GM18909 (cell line): ENCODE measurements at regions not wholly inside any gene's neighbourhood (a gene's known extent, or its start where the extent isn't known, plus 50 kb on each side); places are given as distances from the start of the nearest gene placed in this dataset.
"Not testable (repeated sequence)": the region's sequence is repeated elsewhere in the genome, so short reads cannot be mapped to it uniquely, and the experiment has no call there.

Experiments used
- ATAC-seq: cut with Tn5 transposase; IDR thresholded peaks from one replicate; pipeline ENCODE4 v1.9.1; 2021; ENCODE audit warnings: mild to moderate bottlenecking; ENCODE audit not compliant: unreplicated experiment, poor library complexity

GRCh38 chr1:199030541-199030940 is 391.7 kb downstream of the PTPRC start:
- ATAC-seq, result not testable (repeated sequence)

DNA sequence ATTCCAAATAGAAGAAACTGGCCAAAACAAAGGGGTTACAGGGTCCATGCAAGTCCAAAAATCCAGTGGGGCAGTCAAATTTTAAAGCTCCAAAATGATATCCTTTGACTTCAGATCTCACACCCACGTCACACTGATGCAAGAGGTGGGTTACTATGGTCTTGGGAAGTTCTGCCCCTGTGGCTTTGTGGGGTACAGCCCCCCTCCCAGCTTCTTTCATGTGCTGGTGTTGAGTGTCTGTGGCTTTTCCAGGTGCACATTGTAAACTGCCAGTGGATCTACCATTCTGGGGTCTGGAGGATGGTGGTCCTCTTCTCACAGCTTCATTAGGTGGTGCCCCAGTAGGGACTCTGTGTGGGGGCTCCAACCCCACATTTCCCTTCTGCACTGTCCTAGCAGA is 392.3 kb downstream of the PTPRC start:
- not testable (repeated sequence) for ATAC-seq

DNA sequence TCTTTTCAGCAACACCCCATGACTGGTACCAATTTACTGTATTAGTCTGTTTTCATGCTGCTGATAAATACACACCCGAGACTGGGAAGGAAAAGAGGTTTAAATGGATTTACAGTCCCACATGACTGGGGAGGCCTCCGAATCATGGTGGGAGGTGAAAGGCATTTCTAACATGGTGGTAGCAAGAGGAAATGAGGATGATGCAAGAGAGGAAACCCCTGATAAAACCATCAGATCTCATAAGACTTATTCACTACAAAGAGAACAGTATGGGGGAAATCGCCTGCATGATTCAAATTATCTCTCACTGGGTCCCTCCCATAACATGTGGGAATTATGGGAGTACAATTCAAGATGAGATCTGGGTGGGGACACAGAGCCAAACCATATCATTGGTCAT is 393.6 kb downstream of the PTPRC start:
- not testable (repeated sequence) for ATAC-seq

DNA sequence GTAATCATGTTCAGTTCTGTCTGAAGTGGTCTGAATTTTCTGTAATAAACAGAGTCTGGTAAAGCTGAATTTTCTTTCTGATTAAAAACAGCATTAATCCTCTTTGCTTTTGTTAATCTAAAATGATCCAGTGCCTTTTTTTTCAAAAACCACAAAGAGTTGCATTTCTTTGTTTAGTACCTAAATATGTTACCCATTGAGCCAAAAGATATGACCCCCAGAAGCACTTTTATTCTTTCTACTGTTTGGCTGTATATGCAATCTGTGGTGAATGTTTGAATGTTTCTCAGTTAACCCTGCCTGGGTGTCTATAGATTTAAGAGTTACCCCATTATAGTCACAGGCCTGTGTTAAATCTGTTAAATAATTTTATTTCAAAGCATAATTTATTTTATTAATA is 394.8 kb downstream of the PTPRC start:
- no peak for ATAC-seq

GRCh38 chr1:199038156-199038555 is 399.3 kb downstream of the PTPRC start:
- ATAC-seq, result no peak

DNA sequence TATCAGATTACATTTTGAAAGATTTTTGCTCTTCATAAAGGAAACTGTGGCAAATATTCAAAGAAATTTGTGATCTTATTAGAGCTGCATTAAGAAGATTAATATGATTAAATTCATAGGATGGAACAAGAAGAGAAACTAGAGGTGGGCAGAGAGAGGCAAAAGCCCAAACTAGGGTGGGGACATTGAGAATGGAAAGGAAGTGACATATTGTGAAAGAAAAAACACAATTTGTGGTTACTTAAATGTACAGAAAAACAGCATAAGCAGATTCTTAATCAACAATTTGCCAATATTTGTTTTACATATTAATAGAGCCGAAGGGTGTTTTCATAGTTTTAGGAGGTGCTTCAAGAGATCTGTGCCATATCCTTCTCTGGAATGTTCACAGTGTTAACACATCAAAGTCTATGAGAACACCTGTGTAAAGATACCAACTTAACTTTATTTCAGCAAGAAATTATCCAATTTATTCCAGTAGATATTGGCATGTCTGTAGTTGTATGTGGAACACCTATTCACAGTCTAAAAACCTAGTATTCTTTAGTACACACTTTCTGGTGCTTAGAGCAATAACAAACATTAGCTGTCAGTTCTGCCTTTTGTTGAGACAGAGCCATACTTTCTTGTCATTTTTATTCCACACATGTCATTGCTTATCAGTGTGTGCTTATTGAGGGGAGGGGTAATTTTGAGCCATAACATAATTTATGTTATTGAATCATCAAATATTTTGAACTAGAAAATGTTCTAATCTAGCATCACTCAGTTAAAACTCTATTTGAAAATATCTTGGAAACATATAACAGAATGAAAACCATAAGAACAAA is 401.5 kb downstream of the PTPRC start:
- ATAC-seq, result no peak

DNA sequence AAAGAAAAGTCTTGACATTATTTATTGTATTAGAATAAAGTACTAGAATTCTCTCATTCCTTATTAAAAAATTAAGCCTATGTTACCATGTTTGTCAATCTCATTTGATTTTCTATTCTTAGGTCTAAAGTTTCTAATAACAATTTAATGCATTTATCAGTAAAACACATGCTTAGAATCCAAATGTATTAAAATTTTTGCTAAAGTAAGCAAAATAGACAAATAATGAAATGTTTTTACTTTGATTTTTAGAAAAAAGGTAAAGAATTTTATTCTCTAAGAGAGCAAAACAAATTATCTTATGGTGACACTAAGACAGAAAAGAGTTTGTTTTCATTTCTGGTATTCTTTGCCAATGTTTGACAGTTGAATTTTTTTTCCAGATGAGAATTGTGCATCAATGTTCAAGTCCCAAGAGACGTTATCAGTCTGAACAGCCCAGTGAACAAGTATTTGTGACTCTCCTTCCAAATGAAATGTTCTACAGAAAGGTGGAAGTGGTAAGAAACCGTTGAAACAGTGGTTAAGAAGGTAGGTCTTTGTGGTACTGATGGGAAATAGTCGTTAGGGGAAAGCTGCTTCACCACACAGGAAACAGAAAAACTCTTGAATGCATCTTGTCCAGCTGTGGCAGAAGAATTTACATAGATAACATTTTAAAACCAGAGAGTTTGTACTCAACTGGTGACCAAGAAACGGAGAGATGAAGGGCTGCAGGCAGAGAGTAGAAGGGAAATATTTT is 402.5 kb downstream of the PTPRC start:
- peak; percentile 99 for ATAC-seq

- no peak for ATAC-seq
Observed at GRCh38 chr1:199042193-199042592, 403.4 kb downstream of the PTPRC start.

DNA sequence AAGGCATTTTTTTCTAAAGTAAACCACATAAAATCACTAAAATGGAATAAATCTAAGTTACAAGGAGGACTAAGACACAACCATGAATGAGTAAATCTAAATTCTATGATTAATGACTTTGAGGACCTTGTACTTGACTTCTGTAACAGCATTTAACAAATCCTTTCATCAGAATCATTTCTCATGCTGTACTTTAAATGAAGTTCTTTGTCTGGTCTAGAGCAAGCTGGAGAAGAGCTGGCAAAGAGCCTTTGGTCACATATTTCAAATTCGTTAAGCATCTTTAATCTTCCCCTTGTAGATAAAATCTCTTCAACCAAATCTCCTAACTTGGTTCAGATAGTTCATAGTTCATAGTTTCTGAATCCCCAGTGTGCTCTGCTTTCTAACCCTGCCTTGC is 405.4 kb downstream of the PTPRC start:
- ATAC-seq, result no peak

- no peak for ATAC-seq
Observed at GRCh38 chr1:199046618-199047017, 407.8 kb downstream of the PTPRC start.

- ATAC-seq, result no peak
Observed at GRCh38 chr1:199054694-199055093, 415.9 kb downstream of the PTPRC start.

DNA sequence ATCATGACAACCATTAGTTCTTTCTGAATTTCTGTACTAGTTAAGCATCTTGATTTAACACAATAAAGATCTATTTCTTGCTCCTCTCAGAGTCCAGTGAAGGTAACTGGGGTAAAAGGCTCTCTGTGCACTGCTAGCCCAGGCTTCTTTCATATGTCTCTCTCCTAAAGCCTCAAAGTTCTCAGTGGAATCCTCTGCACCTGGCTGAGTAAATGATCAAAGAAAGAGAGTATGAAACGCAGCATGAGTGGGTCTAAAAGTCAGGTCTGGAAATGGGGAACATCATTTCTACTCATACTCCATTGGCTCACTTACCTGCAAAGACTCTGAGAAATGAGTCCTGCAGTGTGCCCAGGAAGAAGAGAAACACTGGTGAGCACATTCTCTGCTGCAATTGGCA is 418.5 kb downstream of the PTPRC start:
- no peak for ATAC-seq

DNA sequence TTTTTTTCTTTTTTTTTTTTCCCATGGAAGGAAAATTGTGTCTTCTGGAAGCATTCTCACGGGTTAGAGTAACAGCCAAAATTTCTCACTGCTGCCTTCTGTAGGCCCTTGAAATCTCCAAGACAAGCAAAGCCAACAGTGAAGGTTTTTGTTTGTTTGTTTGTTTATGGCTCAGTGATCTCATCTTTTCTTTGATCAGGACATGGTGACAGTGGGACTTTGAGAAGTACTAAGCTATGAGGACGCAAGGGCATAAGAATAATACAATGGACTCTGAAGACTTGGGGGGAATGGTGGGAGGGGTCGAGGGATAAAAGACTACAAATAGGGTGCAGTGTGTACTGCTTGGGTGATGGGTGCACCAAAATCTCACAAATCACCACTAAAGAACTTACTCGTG is 419.4 kb downstream of the PTPRC start:
- ATAC-seq, result no peak

DNA sequence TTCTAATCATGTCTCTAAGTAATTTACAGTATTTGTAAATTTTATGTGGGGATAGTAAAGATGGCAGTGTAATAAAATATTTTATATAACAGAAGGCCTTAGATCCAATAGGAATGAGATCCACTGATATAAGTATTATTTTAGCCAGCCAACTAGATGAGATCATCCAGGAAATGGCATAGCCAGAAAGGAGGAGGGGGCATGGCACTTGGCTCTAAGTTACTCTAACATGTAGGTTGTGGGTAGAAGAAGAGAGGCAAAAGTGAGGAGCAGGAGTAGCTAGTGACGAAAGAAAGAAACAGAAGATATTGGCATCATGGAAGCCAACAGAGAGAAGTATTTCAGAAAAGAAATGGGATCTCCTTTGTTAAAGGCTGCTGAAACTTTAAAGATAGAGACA is 426.1 kb downstream of the PTPRC start:
- no peak for ATAC-seq

GRCh38 chr1:199067483-199067882 is 428.6 kb downstream of the PTPRC start:
- ATAC-seq, result peak; percentile 87

GRCh38 chr1:199071080-199071479 is 432.2 kb downstream of the PTPRC start:
- no peak for ATAC-seq

- ATAC-seq, result no peak
Observed at GRCh38 chr1:199073166-199073565, 434.3 kb downstream of the PTPRC start.

- ATAC-seq, result no peak
Observed at GRCh38 chr1:199075792-199076191, 437.0 kb downstream of the PTPRC start.

DNA sequence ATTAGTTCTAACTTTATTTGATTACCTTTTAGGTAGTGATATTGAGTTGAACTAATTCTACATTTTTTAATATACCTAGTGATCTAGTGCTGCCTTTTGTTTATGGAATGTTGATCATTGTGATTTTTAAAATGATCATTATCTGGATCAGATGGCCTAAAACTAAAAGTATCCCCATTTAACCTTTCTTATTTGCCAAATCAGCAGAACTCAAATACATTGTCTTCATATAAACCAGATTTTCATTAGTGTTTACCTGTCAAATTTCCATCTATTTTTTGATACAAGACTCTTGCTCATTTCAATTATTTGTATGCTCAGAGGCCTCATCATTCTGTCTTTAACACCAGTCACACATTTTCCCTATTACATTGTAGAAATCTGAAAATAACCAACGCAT is 441.2 kb downstream of the PTPRC start:
- ATAC-seq, result no peak

DNA sequence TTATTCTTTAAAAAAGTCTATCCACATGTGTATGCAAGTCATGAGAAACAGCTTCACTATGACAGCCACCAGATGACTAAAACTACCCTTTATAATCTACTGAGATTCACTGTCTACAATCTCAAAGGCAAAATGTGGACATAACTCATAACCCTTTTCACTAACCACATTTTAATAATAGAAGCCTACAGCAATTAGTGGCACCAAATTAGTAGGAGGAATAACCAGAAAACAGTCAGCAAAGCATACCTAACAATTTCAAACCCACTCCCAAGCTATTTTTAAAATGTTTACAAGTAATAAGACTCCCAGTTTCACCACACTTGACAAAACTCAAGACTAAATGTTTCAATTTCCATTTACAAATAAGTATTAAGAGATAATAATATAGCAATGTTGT is 442.9 kb downstream of the PTPRC start:
- peak; percentile 67 for ATAC-seq

DNA sequence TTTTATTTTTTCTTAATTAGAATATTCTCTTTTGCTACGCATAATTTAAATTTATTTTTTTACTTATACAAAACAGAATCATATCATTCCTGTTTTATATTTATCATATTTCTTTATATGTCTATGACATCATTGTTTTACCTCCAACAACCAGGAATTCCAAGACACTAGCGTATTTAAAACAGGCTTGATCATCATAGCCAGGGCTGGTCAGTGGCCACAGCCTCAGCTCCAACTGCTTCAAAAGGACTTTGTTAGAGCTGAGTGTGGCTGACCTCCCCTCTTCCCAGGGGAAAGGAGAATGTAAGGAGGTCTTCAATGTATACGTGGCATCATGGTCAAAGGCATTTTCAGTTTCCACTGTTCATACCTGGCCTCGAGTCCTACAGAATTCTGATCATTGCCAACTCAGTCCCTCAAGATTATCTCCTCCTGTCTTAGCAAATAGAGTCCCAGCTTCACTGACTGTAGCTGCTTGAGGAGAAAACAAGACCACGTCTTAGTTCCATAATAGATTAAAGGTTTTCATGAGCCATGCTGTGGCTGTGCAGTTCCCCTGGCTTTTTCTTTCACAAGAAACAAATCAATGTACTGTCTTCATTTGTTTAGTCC is 444.0 kb downstream of the PTPRC start:
- no peak for ATAC-seq
